T-helper 2 cell treated with Interferon-gamma antibody and Interleukin-4, amounts not matched to agents 5 μg/mL and 100 μg/mL, for 36 hours (primary cell): ENCODE measurements at regions not wholly inside any gene's neighbourhood (a gene's known extent, or its start where the extent isn't known, plus 50 kb on each side); places are given as distances from the start of the nearest gene placed in this dataset.

ENCODE experiments used
- DNase-seq: peaks from one replicate; pipeline ENCODE4 v3.0.0; 2021; ENCODE audit warnings: low spot score
- H3K27ac Mint-ChIP-seq: one replicate; pipeline ENCODE4 v1.8.0; 2021; ENCODE audit warnings: mild to moderate bottlenecking, mixed read lengths
- H3K27me3 Mint-ChIP-seq: one replicate; pipeline ENCODE4 v1.8.0; 2021; ENCODE audit warnings: low read depth, mixed read lengths
- H3K36me3 Mint-ChIP-seq: one replicate; pipeline ENCODE4 v1.8.0; 2021; ENCODE audit warnings: low read depth, mixed read lengths
- H3K4me1 Mint-ChIP-seq: one replicate; pipeline ENCODE4 v1.8.0; 2021; ENCODE audit warnings: low read depth, mixed read lengths
- H3K4me3 Mint-ChIP-seq: one replicate; pipeline ENCODE4 v1.8.0; 2022; ENCODE audit warnings: mild to moderate bottlenecking, moderate library complexity, mixed read lengths
- H3K9me3 Mint-ChIP-seq: one replicate; pipeline ENCODE4 v1.8.0; 2021; ENCODE audit warnings: mixed read lengths

DNA sequence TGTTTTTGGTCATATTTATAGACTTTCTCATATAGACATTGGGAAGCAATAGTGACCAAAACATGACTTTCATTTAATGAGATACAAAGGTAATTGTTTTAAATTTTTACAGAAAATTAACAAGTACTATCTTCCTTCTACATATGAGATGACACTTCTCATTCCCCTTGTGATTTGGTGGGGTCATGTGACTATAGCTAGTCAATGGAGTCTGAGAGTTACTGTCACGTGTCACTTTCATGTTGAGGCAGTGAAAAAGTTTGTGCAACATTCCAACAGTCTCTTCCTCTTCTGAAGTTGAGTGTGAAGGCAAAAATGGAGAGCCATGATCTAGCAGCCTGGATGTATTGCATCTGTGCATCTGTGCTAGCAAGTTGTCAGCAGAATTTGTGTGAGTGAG is 618.3 kb upstream of the LRRC4C start:
- Mint-ChIP-seq H3K9me3 (peaks cover 28% of the 10 kb centered on the region), H3K4me3 (no peak overlapping the region), H3K36me3 (no peaks in the 10 kb centered on the region), H3K4me1 (no peaks in the 10 kb centered on the region), H3K27me3 (no peaks in the 10 kb centered on the region), H3K27ac (no peak overlapping the region)
- DNase-seq: no peak

DNA sequence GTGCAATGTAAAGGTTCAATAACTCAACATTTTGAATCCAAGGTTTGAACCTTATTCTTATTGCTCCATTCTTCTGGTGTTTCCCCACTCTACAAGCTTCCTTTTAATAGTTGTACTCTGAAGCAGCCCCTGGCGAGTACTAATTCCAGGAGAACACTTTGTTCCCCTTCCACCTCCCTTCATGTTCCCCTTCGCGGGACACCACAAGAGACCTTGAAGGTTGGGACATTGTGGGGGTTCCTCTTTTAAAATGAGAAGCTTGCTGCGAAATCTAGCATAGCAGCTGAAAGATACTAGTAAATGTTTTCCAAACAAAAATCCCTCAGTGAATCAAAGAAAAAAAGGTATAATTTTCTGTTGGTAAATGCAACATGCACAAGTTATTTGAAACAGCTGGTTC is 626.3 kb upstream of the LRRC4C start:
- Mint-ChIP-seq H3K9me3 (peaks cover 40% of the 10 kb centered on the region), H3K36me3 (no peaks in the 10 kb centered on the region), H3K4me3 (no peak overlapping the region), H3K27ac (no peak overlapping the region), H3K4me1 (no peaks in the 10 kb centered on the region), H3K27me3 (no peaks in the 10 kb centered on the region)
- DNase-seq: no peak

DNA sequence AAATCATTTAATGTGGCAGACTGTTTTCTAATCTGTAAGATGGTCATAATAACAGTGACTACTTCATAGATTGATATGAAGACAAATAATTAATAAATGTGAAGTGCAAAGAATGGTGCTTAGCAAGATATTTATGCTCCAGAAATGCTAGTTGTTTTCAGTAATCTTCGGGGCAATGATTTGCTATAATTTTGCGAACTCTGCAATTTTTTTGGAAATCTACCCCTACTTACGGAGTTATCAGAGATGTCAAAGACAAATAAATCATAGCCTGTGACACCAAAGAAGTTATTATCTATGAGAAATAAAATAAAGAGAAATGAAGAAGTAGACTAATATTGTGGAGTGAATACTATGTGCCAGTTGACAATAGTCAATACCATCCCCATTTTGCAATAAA is 634.1 kb upstream of the LRRC4C start:
- no peaks in the 10 kb centered on the region for H3K27me3 Mint-ChIP-seq
- peaks cover 47% of the 10 kb centered on the region for H3K9me3 Mint-ChIP-seq
- no peak overlapping the region for H3K4me3 Mint-ChIP-seq
- H3K27ac Mint-ChIP-seq: no peak overlapping the region
- H3K4me1 Mint-ChIP-seq: no peaks in the 10 kb centered on the region
- H3K36me3 Mint-ChIP-seq: no peaks in the 10 kb centered on the region
- DNase-seq: no peak

DNA sequence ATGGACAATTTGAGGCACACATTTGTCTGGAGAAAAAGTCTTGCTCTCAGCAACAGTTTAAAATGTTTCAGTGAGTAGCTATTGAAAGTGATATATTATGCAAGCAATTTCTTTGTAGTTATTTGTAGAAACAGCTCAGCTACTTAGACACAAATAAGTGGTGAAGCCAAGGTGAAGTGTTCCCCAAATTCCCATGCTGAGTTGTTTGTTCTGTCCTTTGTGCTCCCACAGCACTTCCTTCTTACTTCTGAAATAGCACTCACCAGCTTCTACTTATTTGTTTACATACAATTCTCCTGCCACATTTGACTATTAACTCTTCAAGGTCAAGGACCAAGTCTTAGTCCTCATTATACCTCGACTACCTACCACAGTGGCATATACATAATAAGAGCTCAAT is 638.6 kb upstream of the LRRC4C start:
- no peaks in the 10 kb centered on the region for H3K27me3 Mint-ChIP-seq
- H3K4me3 Mint-ChIP-seq: no peak overlapping the region
- no peaks in the 10 kb centered on the region for H3K36me3 Mint-ChIP-seq
- H3K9me3 Mint-ChIP-seq: peaks cover 22% of the 10 kb centered on the region
- H3K27ac Mint-ChIP-seq: no peak overlapping the region
- H3K4me1 Mint-ChIP-seq: no peaks in the 10 kb centered on the region
- no peak for DNase-seq

DNA sequence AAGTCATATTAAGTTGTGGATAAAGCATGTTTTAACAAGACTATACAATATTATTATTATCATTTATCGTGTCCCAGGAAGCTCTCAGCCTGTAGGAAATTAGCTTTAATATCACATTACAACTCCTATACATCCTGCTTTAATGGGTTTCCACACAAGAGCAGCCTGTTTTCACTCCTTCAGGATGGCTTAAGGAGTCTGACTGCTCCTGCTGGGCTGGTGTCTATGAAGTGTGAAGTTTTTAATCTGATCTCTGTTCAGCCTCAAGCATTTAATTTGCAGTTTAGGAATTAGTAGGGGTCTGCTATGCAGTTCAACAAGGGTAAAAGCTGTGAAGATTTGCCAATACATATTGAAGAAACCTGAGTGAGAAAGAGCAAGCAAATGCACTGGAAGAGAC is 653.4 kb upstream of the LRRC4C start:
- Mint-ChIP-seq H3K27me3 (no peaks in the 10 kb centered on the region), H3K27ac (no peak overlapping the region), H3K4me1 (no peaks in the 10 kb centered on the region), H3K9me3 (peaks cover 39% of the 10 kb centered on the region), H3K4me3 (no peak overlapping the region), H3K36me3 (no peaks in the 10 kb centered on the region)
- DNase-seq: no peak

DNA sequence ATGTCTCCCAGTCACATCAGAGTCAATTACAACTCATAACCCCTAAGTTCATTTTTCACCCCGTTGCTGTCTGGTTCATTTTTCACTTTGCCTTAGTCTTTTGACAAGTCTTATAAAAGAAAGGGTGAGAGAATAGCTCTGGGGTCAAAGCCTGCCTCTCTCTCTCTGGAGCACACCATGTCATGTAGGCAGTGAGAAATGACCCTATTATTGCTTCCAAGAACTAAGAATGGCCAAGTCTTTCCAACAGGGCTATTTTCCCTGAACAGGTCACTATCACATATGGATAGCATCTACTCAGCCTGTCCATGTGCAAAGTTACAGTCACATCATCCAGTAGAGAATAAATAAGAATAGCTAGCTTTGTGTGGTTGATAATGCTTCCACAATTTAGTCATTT is 655.5 kb upstream of the LRRC4C start:
- no peaks in the 10 kb centered on the region for H3K4me1 Mint-ChIP-seq
- no peaks in the 10 kb centered on the region for H3K36me3 Mint-ChIP-seq
- no peak for DNase-seq
- H3K27me3 Mint-ChIP-seq: no peaks in the 10 kb centered on the region
- H3K27ac Mint-ChIP-seq: no peak overlapping the region
- H3K4me3 Mint-ChIP-seq: no peak overlapping the region
- peaks cover 38% of the 10 kb centered on the region for H3K9me3 Mint-ChIP-seq

DNA sequence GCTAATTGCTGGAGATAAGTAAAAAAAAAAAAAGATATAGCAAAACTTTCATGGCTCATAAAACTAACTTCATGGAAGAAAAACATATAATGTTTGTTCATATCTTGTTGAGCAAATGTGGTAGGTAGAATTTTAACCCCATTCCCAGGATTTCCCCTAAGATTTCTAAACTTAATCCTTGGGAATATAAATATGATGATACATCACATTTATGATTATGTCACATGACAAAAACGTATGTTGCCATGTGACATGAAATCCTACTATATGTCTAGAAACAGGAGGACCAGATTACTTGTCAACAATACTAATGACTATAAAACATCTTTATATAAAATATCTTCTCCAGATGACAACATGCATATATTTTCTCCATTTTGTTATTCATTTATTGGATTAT is 679.0 kb upstream of the LRRC4C start:
- Mint-ChIP-seq H3K4me1 (no peaks in the 10 kb centered on the region), H3K36me3 (no peaks in the 10 kb centered on the region)

DNA sequence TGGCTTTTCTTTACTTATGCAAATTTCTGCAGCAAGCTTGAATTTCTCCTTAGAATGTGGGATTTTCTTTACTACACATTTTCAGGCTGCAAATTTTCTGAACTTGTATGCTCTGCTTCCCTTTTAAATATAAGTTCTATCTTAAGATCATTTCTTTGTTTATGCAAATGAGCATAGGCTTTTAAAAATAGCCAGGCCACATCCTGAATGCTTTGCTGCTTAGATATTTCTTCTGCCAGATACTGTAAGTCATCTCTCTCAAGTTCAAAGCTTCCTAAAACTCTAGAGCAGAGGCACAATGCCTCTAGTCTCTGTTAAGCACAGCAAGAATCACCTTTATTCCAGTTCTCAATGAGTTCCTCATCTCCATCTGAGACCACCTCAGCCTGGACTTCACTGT is 685.9 kb upstream of the LRRC4C start:
- Mint-ChIP-seq H3K36me3 (no peaks in the 10 kb centered on the region), H3K9me3 (peaks cover 54% of the 10 kb centered on the region), H3K4me1 (no peaks in the 10 kb centered on the region), H3K27me3 (no peaks in the 10 kb centered on the region), H3K4me3 (no peak overlapping the region), H3K27ac (no peak overlapping the region)
- DNase-seq: no peak

More for the DNA sequence above, 679.0 kb upstream of the LRRC4C start:
- Mint-ChIP-seq H3K27me3 (no peaks in the 10 kb centered on the region), H3K9me3 (peaks cover 30% of the 10 kb centered on the region), H3K27ac (no peak overlapping the region), H3K4me3 (no peak overlapping the region)
- no peak for DNase-seq

DNA sequence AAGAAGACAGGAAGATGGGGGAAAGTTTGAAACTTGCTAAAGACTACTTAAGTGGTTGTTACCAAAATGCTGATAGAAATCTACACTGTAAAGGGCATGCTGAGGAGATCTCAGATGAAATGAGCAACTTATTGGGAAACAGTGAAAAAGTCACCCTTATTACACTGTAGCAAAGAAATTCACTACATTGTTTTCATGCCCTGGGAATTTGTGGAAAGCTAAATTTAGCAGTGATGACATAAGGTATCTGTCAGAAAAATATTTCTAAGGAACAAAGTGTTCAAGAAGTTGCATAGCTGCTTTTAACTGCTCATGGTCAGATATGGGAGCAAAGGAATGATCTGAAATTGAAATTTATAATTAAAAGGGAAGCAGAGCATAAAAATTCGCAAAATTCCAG is 702.4 kb upstream of the LRRC4C start:
- Mint-ChIP-seq H3K27me3 (no peaks in the 10 kb centered on the region), H3K4me3 (no peak overlapping the region), H3K27ac (no peak overlapping the region), H3K9me3 (peaks cover 30% of the 10 kb centered on the region), H3K4me1 (no peaks in the 10 kb centered on the region), H3K36me3 (no peaks in the 10 kb centered on the region)
- DNase-seq: no peak

DNA sequence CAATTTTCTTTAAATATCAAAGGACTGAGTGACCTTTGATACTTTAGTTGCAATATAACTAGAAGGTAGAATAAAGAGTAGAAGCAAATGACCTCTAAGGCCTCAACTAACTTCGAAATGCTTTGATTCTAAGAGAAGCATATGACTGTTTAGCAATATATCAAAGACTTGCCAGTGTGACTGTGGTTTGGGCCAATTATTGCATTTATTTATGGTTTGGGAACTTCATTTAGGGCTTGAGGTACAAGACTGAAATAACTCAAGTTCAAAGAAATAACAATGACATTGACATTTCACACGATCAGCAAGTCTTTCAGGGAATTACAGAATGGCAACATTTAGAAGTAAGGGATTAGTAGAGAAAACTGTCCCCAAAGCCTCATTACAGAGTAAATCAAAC is 709.7 kb upstream of the LRRC4C start:
- H3K27me3 Mint-ChIP-seq: no peaks in the 10 kb centered on the region
- H3K4me3 Mint-ChIP-seq: no peak overlapping the region
- no peak overlapping the region for H3K27ac Mint-ChIP-seq
- no peak for DNase-seq
- no peaks in the 10 kb centered on the region for H3K4me1 Mint-ChIP-seq
- H3K9me3 Mint-ChIP-seq: peaks cover 33% of the 10 kb centered on the region
- H3K36me3 Mint-ChIP-seq: no peaks in the 10 kb centered on the region

DNA sequence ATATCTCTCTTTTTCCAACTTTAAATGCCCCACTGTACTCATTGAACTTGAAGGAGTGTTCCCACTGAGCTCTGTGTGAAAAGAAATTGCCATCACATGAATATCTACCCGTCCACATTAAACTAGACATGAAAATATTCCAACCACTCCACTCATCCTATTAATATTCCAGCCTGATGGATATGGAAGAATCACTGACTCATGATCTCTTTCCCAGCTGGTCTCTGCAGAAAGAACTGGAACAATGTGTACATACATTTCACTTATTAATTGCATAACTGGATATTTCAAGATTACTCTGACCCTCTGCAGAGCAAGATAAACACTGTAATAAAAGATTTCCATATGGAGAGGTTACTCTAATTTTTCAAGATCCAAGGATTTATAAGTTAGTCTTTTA is 711.1 kb upstream of the LRRC4C start:
- Mint-ChIP-seq H3K36me3 (no peaks in the 10 kb centered on the region), H3K4me3 (no peak overlapping the region), H3K9me3 (peaks cover 40% of the 10 kb centered on the region), H3K27ac (no peak overlapping the region), H3K27me3 (no peaks in the 10 kb centered on the region), H3K4me1 (no peaks in the 10 kb centered on the region)
- no peak for DNase-seq

DNA sequence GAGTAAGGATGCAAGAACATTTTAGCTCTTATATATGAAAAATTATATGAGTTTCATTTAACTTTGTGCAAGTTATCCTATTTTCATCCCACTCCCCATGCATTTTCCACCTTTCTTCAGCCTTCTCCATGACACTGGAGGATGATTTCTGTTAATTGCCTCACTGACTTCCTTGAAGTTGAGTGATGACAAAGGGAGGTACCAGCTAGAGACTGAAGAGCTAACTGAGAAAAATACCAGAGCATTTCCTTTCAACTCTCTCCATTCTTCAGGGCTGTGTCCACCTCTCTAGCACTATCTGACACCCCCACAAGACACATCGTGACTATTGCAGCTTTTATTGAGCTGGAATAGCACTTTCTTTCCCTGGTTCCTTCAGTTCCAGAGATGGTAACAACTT is 711.6 kb upstream of the LRRC4C start:
- no peaks in the 10 kb centered on the region for H3K4me1 Mint-ChIP-seq
- no peaks in the 10 kb centered on the region for H3K36me3 Mint-ChIP-seq
- H3K4me3 Mint-ChIP-seq: no peak overlapping the region
- no peaks in the 10 kb centered on the region for H3K27me3 Mint-ChIP-seq
- peaks cover 43% of the 10 kb centered on the region for H3K9me3 Mint-ChIP-seq
- no peak overlapping the region for H3K27ac Mint-ChIP-seq
- DNase-seq: no peak

DNA sequence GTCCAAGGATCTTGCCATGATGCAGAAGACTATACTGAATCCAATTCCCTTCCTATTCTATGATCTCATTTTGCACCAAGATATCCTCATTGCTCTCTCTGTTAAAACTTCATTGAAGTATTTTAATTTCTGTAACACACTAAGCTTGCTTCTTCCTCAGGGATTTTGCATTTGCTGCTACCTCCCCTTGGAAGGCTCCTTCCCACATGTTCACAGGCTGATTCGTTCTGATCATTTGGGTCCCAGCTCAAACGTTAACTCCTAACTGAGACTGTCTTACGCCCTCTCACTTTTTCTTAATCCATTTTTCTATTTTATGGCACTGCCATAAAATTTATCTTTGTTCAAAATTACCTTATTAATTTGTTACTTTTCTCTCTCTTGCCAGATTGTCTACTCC is 713.0 kb upstream of the LRRC4C start:
- Mint-ChIP-seq H3K4me3 (no peak overlapping the region), H3K36me3 (no peaks in the 10 kb centered on the region), H3K27ac (no peak overlapping the region), H3K4me1 (no peaks in the 10 kb centered on the region), H3K9me3 (peaks cover 53% of the 10 kb centered on the region), H3K27me3 (no peaks in the 10 kb centered on the region)
- DNase-seq: no peak

DNA sequence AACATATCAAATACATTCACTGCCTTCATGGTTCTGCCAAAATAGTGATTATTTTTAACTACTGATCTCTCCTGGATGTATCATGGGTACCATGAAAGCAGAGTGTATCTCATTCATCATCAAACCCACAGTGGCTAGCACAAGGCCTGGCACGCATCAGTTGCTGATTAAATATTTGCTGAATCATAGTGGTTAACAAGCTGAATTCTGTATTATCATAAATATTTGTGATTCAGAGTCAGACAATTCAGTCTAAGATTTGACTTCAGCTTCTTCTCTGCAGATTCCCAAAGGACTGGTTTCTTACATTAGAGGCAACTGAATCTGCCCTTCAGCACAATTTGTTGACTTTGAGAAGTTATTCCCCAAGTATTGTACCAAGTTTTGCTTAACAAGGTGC is 715.8 kb upstream of the LRRC4C start:
- DNase-seq: no peak
- Mint-ChIP-seq H3K27ac (no peak overlapping the region), H3K36me3 (no peaks in the 10 kb centered on the region), H3K27me3 (no peaks in the 10 kb centered on the region), H3K9me3 (peaks cover 40% of the 10 kb centered on the region), H3K4me1 (no peaks in the 10 kb centered on the region), H3K4me3 (no peak overlapping the region)

DNA sequence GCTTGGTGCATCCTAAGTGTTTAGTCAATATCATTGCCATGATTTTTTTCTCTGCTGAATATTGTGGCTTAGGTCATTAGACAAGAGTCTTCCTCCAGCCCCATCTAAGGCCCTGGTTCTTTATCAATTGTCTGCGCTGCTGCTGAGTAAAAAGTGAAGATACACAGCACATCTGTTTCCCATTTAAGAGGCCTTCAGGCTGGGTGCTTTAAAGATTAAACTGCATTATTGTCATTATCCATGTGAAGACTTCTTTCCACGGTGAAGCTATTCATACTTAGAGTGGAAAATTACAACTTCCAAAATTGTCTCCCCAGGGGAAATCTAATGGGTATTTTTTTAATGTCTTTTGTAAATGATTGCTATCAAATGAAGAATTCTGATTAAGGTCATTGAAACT is 719.8 kb upstream of the LRRC4C start:
- H3K27me3 Mint-ChIP-seq: no peaks in the 10 kb centered on the region
- H3K4me1 Mint-ChIP-seq: no peaks in the 10 kb centered on the region
- H3K4me3 Mint-ChIP-seq: no peak overlapping the region
- no peaks in the 10 kb centered on the region for H3K36me3 Mint-ChIP-seq
- DNase-seq: no peak
- peaks cover 37% of the 10 kb centered on the region for H3K9me3 Mint-ChIP-seq
- H3K27ac Mint-ChIP-seq: no peak overlapping the region
